ENCODE measurements at regions not wholly inside any gene's neighbourhood (a gene's known extent, or its start where the extent isn't known, plus 50 kb on each side); places are given as distances from the start of the nearest gene placed in this dataset.
A peak's percentile ranks its signal among the peaks of the same experiment; 100 is the strongest.

GRCh38 chr12:77685901-77686300, 144.8 kb upstream of the NAV3 start:
- peaks cover 0 to 17% (median 3%) of the 10 kb centered on the region in 5 donors for H3K4me1 ChIP-seq (ENCODE audit: control insufficient read depth in 5 of 5, insufficient read depth in 5 of 5, low read length in 5 of 5)
- no peak overlapping the region for H3K4me3 ChIP-seq (ENCODE audit: low read depth in 1 of 5, low read length in 5 of 5)
- no peaks in the 10 kb centered on the region for H3K9me3 ChIP-seq (ENCODE audit: control insufficient read depth in 5 of 5, low read length in 5 of 5)
- no peaks in the 10 kb centered on the region for H3K36me3 ChIP-seq (ENCODE audit: control insufficient read depth in 5 of 5, insufficient read depth in 5 of 5, low read length in 5 of 5)
- no peaks in the 10 kb centered on the region for H3K27me3 ChIP-seq (ENCODE audit: control insufficient read depth in 5 of 5, insufficient read depth in 4 of 5, low read length in 5 of 5)
- H3K27ac ChIP-seq (ENCODE audit: low read depth, low read length) = no peak overlapping the region
- H3K9ac ChIP-seq (ENCODE audit: low read length in 5 of 5) = no peak overlapping the region

GRCh38 chr12:77685112-77685511, 145.6 kb upstream of the NAV3 start:
- H3K4me1 ChIP-seq (ENCODE audit: control insufficient read depth in 5 of 5, insufficient read depth in 5 of 5, low read length in 5 of 5) = peaks cover 0 to 21% (median 3%) of the 10 kb centered on the region in 5 donors
- no peaks in the 10 kb centered on the region for H3K36me3 ChIP-seq (ENCODE audit: control insufficient read depth in 5 of 5, insufficient read depth in 5 of 5, low read length in 5 of 5)
- H3K4me3 ChIP-seq (ENCODE audit: low read depth in 1 of 5, low read length in 5 of 5) = no peak overlapping the region
- peak overlapping the region in 1 of 5 donors; percentile 41 for H3K9ac ChIP-seq (ENCODE audit: low read length in 5 of 5)
- no peak overlapping the region for H3K27ac ChIP-seq (ENCODE audit: low read depth, low read length)
- H3K27me3 ChIP-seq (ENCODE audit: control insufficient read depth in 5 of 5, insufficient read depth in 4 of 5, low read length in 5 of 5) = no peaks in the 10 kb centered on the region
- no peaks in the 10 kb centered on the region for H3K9me3 ChIP-seq (ENCODE audit: control insufficient read depth in 5 of 5, low read length in 5 of 5)

- Histone ChIP-seq H3K36me3 (ENCODE audit: control insufficient read depth in 5 of 5, insufficient read depth in 5 of 5, low read length in 5 of 5) (no peaks in the 10 kb centered on the region), H3K27me3 (ENCODE audit: control insufficient read depth in 5 of 5, insufficient read depth in 4 of 5, low read length in 5 of 5) (no peaks in the 10 kb centered on the region), H3K4me3 (ENCODE audit: low read depth in 1 of 5, low read length in 5 of 5) (no peak overlapping the region), H3K4me1 (ENCODE audit: control insufficient read depth in 5 of 5, insufficient read depth in 5 of 5, low read length in 5 of 5) (peaks cover 0 to 15% (median 3%) of the 10 kb centered on the region in 5 donors), H3K9ac (ENCODE audit: low read length in 5 of 5) (no peak overlapping the region), H3K9me3 (ENCODE audit: control insufficient read depth in 5 of 5, low read length in 5 of 5) (no peaks in the 10 kb centered on the region), H3K27ac (ENCODE audit: low read depth, low read length) (no peak overlapping the region)
Observed at GRCh38 chr12:77682488-77682887, 148.2 kb upstream of the NAV3 start.

GRCh38 chr12:77681726-77682125, 149.0 kb upstream of the NAV3 start:
- H3K4me1 ChIP-seq (ENCODE audit: control insufficient read depth in 5 of 5, insufficient read depth in 5 of 5, low read length in 5 of 5) = peaks cover 0 to 11% (median 0%) of the 10 kb centered on the region in 5 donors
- no peaks in the 10 kb centered on the region for H3K36me3 ChIP-seq (ENCODE audit: control insufficient read depth in 5 of 5, insufficient read depth in 5 of 5, low read length in 5 of 5)
- no peaks in the 10 kb centered on the region for H3K9me3 ChIP-seq (ENCODE audit: control insufficient read depth in 5 of 5, low read length in 5 of 5)
- H3K4me3 ChIP-seq (ENCODE audit: low read depth in 1 of 5, low read length in 5 of 5) = no peak overlapping the region
- no peak overlapping the region for H3K9ac ChIP-seq (ENCODE audit: low read length in 5 of 5)
- no peak overlapping the region for H3K27ac ChIP-seq (ENCODE audit: low read depth, low read length)
- H3K27me3 ChIP-seq (ENCODE audit: control insufficient read depth in 5 of 5, insufficient read depth in 4 of 5, low read length in 5 of 5) = no peaks in the 10 kb centered on the region

GRCh38 chr12:77679686-77680085, 151.0 kb upstream of the NAV3 start:
- Histone ChIP-seq H3K9ac (ENCODE audit: low read length in 5 of 5) (no peak overlapping the region), H3K4me1 (ENCODE audit: control insufficient read depth in 5 of 5, insufficient read depth in 5 of 5, low read length in 5 of 5) (peaks cover 0 to 11% (median 0%) of the 10 kb centered on the region in 5 donors), H3K4me3 (ENCODE audit: low read depth in 1 of 5, low read length in 5 of 5) (no peak overlapping the region), H3K27me3 (ENCODE audit: control insufficient read depth in 5 of 5, insufficient read depth in 4 of 5, low read length in 5 of 5) (no peaks in the 10 kb centered on the region), H3K9me3 (ENCODE audit: control insufficient read depth in 5 of 5, low read length in 5 of 5) (no peaks in the 10 kb centered on the region), H3K27ac (ENCODE audit: low read depth, low read length) (no peak overlapping the region), H3K36me3 (ENCODE audit: control insufficient read depth in 5 of 5, insufficient read depth in 5 of 5, low read length in 5 of 5) (no peaks in the 10 kb centered on the region)

GRCh38 chr12:77678621-77679020, 152.1 kb upstream of the NAV3 start:
- Histone ChIP-seq H3K4me1 (ENCODE audit: control insufficient read depth in 5 of 5, insufficient read depth in 5 of 5, low read length in 5 of 5) (peaks cover 0 to 11% (median 0%) of the 10 kb centered on the region in 5 donors), H3K27ac (ENCODE audit: low read depth, low read length) (no peak overlapping the region), H3K4me3 (ENCODE audit: low read depth in 1 of 5, low read length in 5 of 5) (no peak overlapping the region)

GRCh38 chr12:77667101-77667500, 163.6 kb upstream of the NAV3 start:
- Histone ChIP-seq H3K9me3 (ENCODE audit: control insufficient read depth in 5 of 5, low read length in 5 of 5) (no peaks in the 10 kb centered on the region), H3K27ac (ENCODE audit: low read depth, low read length) (no peak overlapping the region), H3K9ac (ENCODE audit: low read length in 5 of 5) (no peak overlapping the region), H3K36me3 (ENCODE audit: control insufficient read depth in 5 of 5, insufficient read depth in 5 of 5, low read length in 5 of 5) (no peaks in the 10 kb centered on the region), H3K4me3 (ENCODE audit: low read depth in 1 of 5, low read length in 5 of 5) (no peak overlapping the region), H3K27me3 (ENCODE audit: control insufficient read depth in 5 of 5, insufficient read depth in 4 of 5, low read length in 5 of 5) (no peaks in the 10 kb centered on the region), H3K4me1 (ENCODE audit: control insufficient read depth in 5 of 5, insufficient read depth in 5 of 5, low read length in 5 of 5) (no peaks in the 10 kb centered on the region)

More at GRCh38 chr12:77678621-77679020, 152.1 kb upstream of the NAV3 start:
- H3K36me3 ChIP-seq (ENCODE audit: control insufficient read depth in 5 of 5, insufficient read depth in 5 of 5, low read length in 5 of 5) = no peaks in the 10 kb centered on the region
- no peaks in the 10 kb centered on the region for H3K9me3 ChIP-seq (ENCODE audit: control insufficient read depth in 5 of 5, low read length in 5 of 5)
- H3K9ac ChIP-seq (ENCODE audit: low read length in 5 of 5) = no peak overlapping the region
- H3K27me3 ChIP-seq (ENCODE audit: control insufficient read depth in 5 of 5, insufficient read depth in 4 of 5, low read length in 5 of 5) = no peaks in the 10 kb centered on the region

- no peak overlapping the region for H3K4me3 ChIP-seq (ENCODE audit: low read depth in 1 of 5, low read length in 5 of 5)
- H3K9ac ChIP-seq (ENCODE audit: low read length in 5 of 5) = no peak overlapping the region
- no peaks in the 10 kb centered on the region for H3K36me3 ChIP-seq (ENCODE audit: control insufficient read depth in 5 of 5, insufficient read depth in 5 of 5, low read length in 5 of 5)
- peak overlapping the region; percentile 81 for H3K27ac ChIP-seq (ENCODE audit: low read depth, low read length)
- H3K4me1 ChIP-seq (ENCODE audit: control insufficient read depth in 5 of 5, insufficient read depth in 5 of 5, low read length in 5 of 5) = peaks cover 0 to 33% (median 7%) of the 10 kb centered on the region in 5 donors
- H3K27me3 ChIP-seq (ENCODE audit: control insufficient read depth in 5 of 5, insufficient read depth in 4 of 5, low read length in 5 of 5) = no peaks in the 10 kb centered on the region
- H3K9me3 ChIP-seq (ENCODE audit: control insufficient read depth in 5 of 5, low read length in 5 of 5) = no peaks in the 10 kb centered on the region
Observed at GRCh38 chr12:77648716-77649115, 182.0 kb upstream of the NAV3 start.

- peaks cover 0 to 30% (median 7%) of the 10 kb centered on the region in 5 donors for H3K4me1 ChIP-seq (ENCODE audit: control insufficient read depth in 5 of 5, insufficient read depth in 5 of 5, low read length in 5 of 5)
- no peaks in the 10 kb centered on the region for H3K27me3 ChIP-seq (ENCODE audit: control insufficient read depth in 5 of 5, insufficient read depth in 4 of 5, low read length in 5 of 5)
- H3K9ac ChIP-seq (ENCODE audit: low read length in 5 of 5) = no peak overlapping the region
Observed at GRCh38 chr12:77645966-77646598, 184.6 kb upstream of the NAV3 start.

GRCh38 chr12:77644915-77645605, 185.6 kb upstream of the NAV3 start:
- peaks cover 0 to 27% (median 7%) of the 10 kb centered on the region in 5 donors for H3K4me1 ChIP-seq (ENCODE audit: control insufficient read depth in 5 of 5, insufficient read depth in 5 of 5, low read length in 5 of 5)
- no peaks in the 10 kb centered on the region for H3K36me3 ChIP-seq (ENCODE audit: control insufficient read depth in 5 of 5, insufficient read depth in 5 of 5, low read length in 5 of 5)
- H3K9me3 ChIP-seq (ENCODE audit: control insufficient read depth in 5 of 5, low read length in 5 of 5) = no peaks in the 10 kb centered on the region
- no peak overlapping the region for H3K27ac ChIP-seq (ENCODE audit: low read depth, low read length)
- H3K27me3 ChIP-seq (ENCODE audit: control insufficient read depth in 5 of 5, insufficient read depth in 4 of 5, low read length in 5 of 5) = no peaks in the 10 kb centered on the region
- H3K9ac ChIP-seq (ENCODE audit: low read length in 5 of 5) = no peak overlapping the region
- no peak overlapping the region for H3K4me3 ChIP-seq (ENCODE audit: low read depth in 1 of 5, low read length in 5 of 5)

More at GRCh38 chr12:77645966-77646598, 184.6 kb upstream of the NAV3 start:
- Histone ChIP-seq H3K27ac (ENCODE audit: low read depth, low read length) (no peak overlapping the region), H3K9me3 (ENCODE audit: control insufficient read depth in 5 of 5, low read length in 5 of 5) (no peaks in the 10 kb centered on the region), H3K36me3 (ENCODE audit: control insufficient read depth in 5 of 5, insufficient read depth in 5 of 5, low read length in 5 of 5) (no peaks in the 10 kb centered on the region), H3K4me3 (ENCODE audit: low read depth in 1 of 5, low read length in 5 of 5) (no peak overlapping the region)
